HL-60 (cell line): ENCODE measurements at regions not wholly inside any gene's neighbourhood (a gene's known extent, or its start where the extent isn't known, plus 50 kb on each side); places are given as distances from the start of the nearest gene placed in this dataset.

Experiments used
- CTCF ChIP-seq: IDR thresholded peaks from one replicate; pipeline ENCODE4 v1.5.1; 2011; ENCODE audit warnings: low read length, control low read depth, inconsistent platforms; ENCODE audit not compliant: insufficient read depth
- GABPA ChIP-seq: IDR thresholded peaks from 2 replicates; pipeline ENCODE4 v1.6.1; 2012; ENCODE audit warnings: low read depth
- POLR2AphosphoS5 ChIP-seq: IDR thresholded peaks from 2 replicates; pipeline ENCODE4 v1.6.1; 2012; ENCODE audit warnings: low read depth
- REST ChIP-seq: IDR thresholded peaks from 2 replicates; pipeline ENCODE4 v1.6.1; 2012; ENCODE audit warnings: low read depth; ENCODE audit not compliant: insufficient replicate concordance

- TF ChIP-seq CTCF (no peak), POLR2AphosphoS5 (no peak), REST (no peak), GABPA (no peak)
Measured at GRCh38 chr9:1952001-1952400, 63.1 kb upstream of the SMARCA2 start.
